GM23338 (cell line): ENCODE measurements at regions not wholly inside any gene's neighbourhood (a gene's known extent, or its start where the extent isn't known, plus 50 kb on each side); places are given as distances from the start of the nearest gene placed in this dataset.

Experiments used
- ATAC-seq: fragments of 200-7000 bp; cut with Tn5 transposase; 3 replicates; pipeline ENCODE4 v1.9.1; 2020
- DNase-seq: peaks from one replicate; pipeline ENCODE4 v3.0.0-alpha.2; 2015; ENCODE audit warnings: low spot score
- H2AFZ ChIP-seq: fragments of 200-600 bp; sonication (generic); 2 replicates; pipeline ENCODE4 v1.8.0; 2016; ENCODE audit warnings: antibody characterized with exemption, mild to moderate bottlenecking, moderate library complexity
- H3F3A ChIP-seq: fragments of 200-600 bp; sonication (generic); replicated peaks from 2 replicates; pipeline ENCODE4 v1.8.0; 2017; ENCODE audit warnings: antibody characterized with exemption, mixed run types, low read depth
- H3K27ac ChIP-seq: fragments of 200-600 bp; sonication (generic); 2 replicates; pipeline ENCODE4 v1.6.1; 2016; ENCODE audit warnings: low read depth
- H3K27me3 ChIP-seq: fragments of 200-600 bp; sonication (generic); 2 replicates; pipeline ENCODE4 v1.8.0; 2016; ENCODE audit warnings: mild to moderate bottlenecking, mixed run types, moderate library complexity; ENCODE audit not compliant: insufficient read depth
- H3K36me3 ChIP-seq: fragments of 200-600 bp; sonication (generic); 2 replicates; pipeline ENCODE4 v1.8.0; 2016; ENCODE audit warnings: mild to moderate bottlenecking; ENCODE audit not compliant: insufficient read depth
- H3K4me1 ChIP-seq: fragments of 200-600 bp; sonication (generic); 2 replicates; pipeline ENCODE4 v1.8.0; 2016; ENCODE audit warnings: mild to moderate bottlenecking, moderate library complexity; ENCODE audit not compliant: insufficient read depth
- H3K4me2 ChIP-seq: fragments of 200-600 bp; sonication (generic); 2 replicates; pipeline ENCODE4 v1.7.1; 2017; ENCODE audit warnings: mixed run types
- H3K4me3 ChIP-seq: fragments of 200-600 bp; sonication (generic); 2 replicates; pipeline ENCODE4 v1.6.1; 2016; ENCODE audit warnings: mixed run types
- H3K79me2 ChIP-seq: fragments of 200-600 bp; sonication (generic); replicated peaks from 2 replicates; pipeline ENCODE4 v1.8.0; 2017; ENCODE audit warnings: mild to moderate bottlenecking; ENCODE audit not compliant: insufficient read depth
- H3K9me2 ChIP-seq: fragments of 200-600 bp; sonication (generic); 2 replicates; pipeline ENCODE4 v1.8.0; 2017; ENCODE audit not compliant: insufficient read depth
- H4K20me1 ChIP-seq: fragments of 200-600 bp; sonication (generic); replicated peaks from 2 replicates; pipeline ENCODE4 v1.8.0; 2017; ENCODE audit warnings: mild to moderate bottlenecking; ENCODE audit not compliant: insufficient read depth
- H3K27ac Mint-ChIP-seq: 2 replicates; pipeline ENCODE4 v1.8.0; 2020; ENCODE audit warnings: inconsistent platforms, mild to moderate bottlenecking, moderate library complexity, mixed read lengths
- H3K27me3 Mint-ChIP-seq: 3 replicates; pipeline ENCODE4 v1.8.0; 2022; ENCODE audit warnings: low read depth, mild to moderate bottlenecking, moderate library complexity, mixed read lengths, inconsistent platforms; ENCODE audit not compliant: insufficient read depth, poor library complexity
- H3K36me3 Mint-ChIP-seq: 3 replicates; pipeline ENCODE4 v1.8.0; 2021; ENCODE audit warnings: low read depth, mild to moderate bottlenecking, inconsistent platforms, moderate library complexity, mixed read lengths
- H3K4me1 Mint-ChIP-seq: 3 replicates; pipeline ENCODE4 v1.8.0; 2020; ENCODE audit warnings: mild to moderate bottlenecking, inconsistent platforms, mixed read lengths
- H3K4me3 Mint-ChIP-seq: 3 replicates; pipeline ENCODE4 v1.8.0; 2021; ENCODE audit warnings: moderate library complexity, mild to moderate bottlenecking, inconsistent platforms, mixed read lengths
- H3K9me3 Mint-ChIP-seq: 3 replicates; pipeline ENCODE4 v1.8.0; 2020; ENCODE audit warnings: moderate library complexity, mild to moderate bottlenecking, inconsistent platforms, mixed read lengths
- CREB1 ChIP-seq: fragments of 250-450 bp; sonication (Bioruptor Pico); IDR thresholded peaks from 2 replicates; pipeline ENCODE4 v1.5.0; 2020; ENCODE audit warnings: low read depth, mild to moderate bottlenecking, moderate library complexity
- CTCF ChIP-seq, 2 experiments: fragments of 200-600 bp in 1 of 2; sonication (generic) in 1 of 2; conservative IDR thresholded peaks; 2 replicates each; pipeline versions ENCODE4 v1.5.1 to v1.6.1; 2016 to 2017; ENCODE audit warnings: antibody characterized with exemption in 2 of 2, low read depth in 2 of 2, mild to moderate bottlenecking in 2 of 2, moderate library complexity in 1 of 2
- ETS1 ChIP-seq: IDR thresholded peaks from 2 replicates; pipeline ENCODE4 v1.6.1; 2016; ENCODE audit warnings: antibody characterized with exemption
- EZH2 ChIP-seq: fragments of 200-600 bp; sonication (generic); IDR thresholded peaks from one replicate; pipeline ENCODE4 v1.8.0; 2017; ENCODE audit warnings: antibody characterized with exemption, mild to moderate bottlenecking, low read depth; ENCODE audit not compliant: unreplicated experiment
- JUNB ChIP-seq: IDR thresholded peaks from one replicate; pipeline ENCODE4 v1.6.1; 2016; ENCODE audit warnings: antibody characterized with exemption; ENCODE audit not compliant: unreplicated experiment
- NANOG ChIP-seq: IDR thresholded peaks from 2 replicates; pipeline ENCODE4 v1.6.1; 2016; ENCODE audit warnings: antibody characterized with exemption, borderline replicate concordance
- POLR2AphosphoS5 ChIP-seq: IDR thresholded peaks from 2 replicates; pipeline ENCODE4 v1.6.1; 2016; ENCODE audit warnings: antibody characterized with exemption, low read depth
- STAT1 ChIP-seq: IDR thresholded peaks from one replicate; pipeline ENCODE4 v1.6.1; 2016; ENCODE audit warnings: antibody characterized with exemption; ENCODE audit not compliant: unreplicated experiment
- ZNF331 ChIP-seq: fragments of 250-450 bp; sonication (Bioruptor Pico); IDR thresholded peaks from 2 replicates; pipeline ENCODE4 v1.5.0; 2020; ENCODE audit warnings: low read depth, mild to moderate bottlenecking, moderate library complexity
- ZNF462 ChIP-seq: fragments of 250-450 bp; sonication (Bioruptor Pico); IDR thresholded peaks from 2 replicates; pipeline ENCODE4 v1.5.0; 2020; ENCODE audit warnings: mild to moderate bottlenecking, moderate library complexity

- no peak overlapping the region for H3K4me3 Mint-ChIP-seq
- ATAC-seq = no peak
- no peaks in the 10 kb centered on the region for H3K36me3 Mint-ChIP-seq
Measured at GRCh38 chr4:132759199-132759780, 389.8 kb upstream of the PCDH10 start.

GRCh38 chr4:132763465-132763864 is 385.6 kb upstream of the PCDH10 start:
- H3K79me2 ChIP-seq = no peaks in the 10 kb centered on the region
- H3K4me2 ChIP-seq = no peak overlapping the region
- no peaks in the 10 kb centered on the region for H4K20me1 ChIP-seq
- ATAC-seq (no peak), DNase-seq (no peak)
- no peaks in the 10 kb centered on the region for H3K9me3 Mint-ChIP-seq
- no peak overlapping the region for H2AFZ ChIP-seq
- H3K4me3 Mint-ChIP-seq = no peak overlapping the region
- H3K36me3 Mint-ChIP-seq = no peaks in the 10 kb centered on the region
- H3K27ac ChIP-seq = no peak overlapping the region
- H3K4me1 ChIP-seq = no peaks in the 10 kb centered on the region
- H3K9me2 ChIP-seq = no peaks in the 10 kb centered on the region
- no peaks in the 10 kb centered on the region for H3K27me3 ChIP-seq
- H3K27ac Mint-ChIP-seq = 0 out of 2 replicates have a peak overlapping the region, but pooled peaks have one; percentile 1
- H3F3A ChIP-seq = no peaks in the 10 kb centered on the region
- no peak overlapping the region for H3K4me3 ChIP-seq
- no peaks in the 10 kb centered on the region for H3K36me3 ChIP-seq
- H3K4me1 Mint-ChIP-seq = no peaks in the 10 kb centered on the region
- H3K27me3 Mint-ChIP-seq = peaks cover 2% of the 10 kb centered on the region
- no peak for TF ChIP-seq ZNF331 (CRISPR knock-in tag)
- TF ChIP-seq ETS1 = no peak
- TF ChIP-seq ZNF462 (CRISPR knock-in tag) = no peak
- TF ChIP-seq NANOG = no peak
- TF ChIP-seq CREB1 (CRISPR knock-in tag) = no peak
- no peak for TF ChIP-seq STAT1
- no peak for TF ChIP-seq JUNB
- no peak for TF ChIP-seq POLR2AphosphoS5

More at GRCh38 chr4:132759199-132759780, 389.8 kb upstream of the PCDH10 start:
- Histone ChIP-seq H3K9me2 (no peaks in the 10 kb centered on the region), H3K4me3 (no peak overlapping the region), H3K27ac (no peak overlapping the region), H3K79me2 (no peaks in the 10 kb centered on the region), H2AFZ (no peak overlapping the region), H3K4me2 (no peak overlapping the region), H3F3A (no peaks in the 10 kb centered on the region), H3K27me3 (no peaks in the 10 kb centered on the region), H3K36me3 (no peaks in the 10 kb centered on the region), H4K20me1 (no peaks in the 10 kb centered on the region), H3K4me1 (no peaks in the 10 kb centered on the region)
- no peak for DNase-seq
- Mint-ChIP-seq H3K27me3 (peaks cover 2% of the 10 kb centered on the region), H3K4me1 (no peaks in the 10 kb centered on the region), H3K9me3 (no peaks in the 10 kb centered on the region), H3K27ac (no peak overlapping the region)
- TF ChIP-seq CREB1 (CRISPR knock-in tag) (no peak), NANOG (no peak), JUNB (no peak), EZH2 (no peak), ZNF331 (CRISPR knock-in tag) (no peak), CTCF (conservative IDR thresholded peaks at IDR 0.05; ENCODE audit: low read depth in 2 of 2) (no peak)
